Activated CD8-positive, alpha-beta T cell treated with anti-CD3 and anti-CD28 coated beads for 36 hours (primary cell): ENCODE measurements at regions not wholly inside any gene's neighbourhood (a gene's known extent, or its start where the extent isn't known, plus 50 kb on each side); places are given as distances from the start of the nearest gene placed in this dataset.

ENCODE experiments used
- ATAC-seq: fragments of 200-7000 bp; cut with Tn5 transposase; one replicate; pipeline ENCODE4 v1.10.0; 2021; ENCODE audit warnings: mild to moderate bottlenecking, moderate library complexity
- CTCF ChIA-PET: fragments of 350-600 bp; sonication (Branson Sonifier 250); formaldehyde crosslinking; loops from one replicate; lab custom pipeline; 2021; ENCODE audit warnings: antibody characterized with exemption; lab: Charles Lee
- POLR2A ChIA-PET: fragments of 350-600 bp; sonication (Branson Sonifier 250); formaldehyde crosslinking; loops from one replicate; lab custom pipeline; 2021; ENCODE audit warnings: antibody characterized with exemption; lab: Charles Lee
- DNase-seq: peaks from one replicate; pipeline ENCODE4 v3.0.0-alpha.2; 2020
- H3K27ac Mint-ChIP-seq: one replicate; pipeline ENCODE4 v1.8.0; 2021; ENCODE audit warnings: mild to moderate bottlenecking, mixed read lengths
- H3K27me3 Mint-ChIP-seq: one replicate; pipeline ENCODE4 v1.8.0; 2021; ENCODE audit warnings: mixed read lengths
- H3K36me3 Mint-ChIP-seq: one replicate; pipeline ENCODE4 v1.8.0; 2021; ENCODE audit warnings: low read depth, mixed read lengths
- H3K4me1 Mint-ChIP-seq: one replicate; pipeline ENCODE4 v1.8.0; 2021; ENCODE audit warnings: low read depth, mixed read lengths
- H3K4me3 Mint-ChIP-seq: one replicate; pipeline ENCODE4 v1.8.0; 2021; ENCODE audit warnings: mild to moderate bottlenecking, moderate library complexity, mixed read lengths
- H3K9me3 Mint-ChIP-seq: one replicate; pipeline ENCODE4 v1.8.0; 2021; ENCODE audit warnings: mixed read lengths
- intact Hi-C: fragments of 100-400 bp; cut with micrococcal nuclease; formaldehyde crosslinking; loops from one replicate; pipeline ENCODE4 v1.10.0; 2022
- TF ChIP-seq, protein P1 (sequence below): fragments of 200-600 bp; IDR thresholded peaks from one replicate; pipeline ENCODE4 v1.8.0; 2022; ENCODE audit warnings: antibody characterized with exemption, mild to moderate bottlenecking

DNA sequence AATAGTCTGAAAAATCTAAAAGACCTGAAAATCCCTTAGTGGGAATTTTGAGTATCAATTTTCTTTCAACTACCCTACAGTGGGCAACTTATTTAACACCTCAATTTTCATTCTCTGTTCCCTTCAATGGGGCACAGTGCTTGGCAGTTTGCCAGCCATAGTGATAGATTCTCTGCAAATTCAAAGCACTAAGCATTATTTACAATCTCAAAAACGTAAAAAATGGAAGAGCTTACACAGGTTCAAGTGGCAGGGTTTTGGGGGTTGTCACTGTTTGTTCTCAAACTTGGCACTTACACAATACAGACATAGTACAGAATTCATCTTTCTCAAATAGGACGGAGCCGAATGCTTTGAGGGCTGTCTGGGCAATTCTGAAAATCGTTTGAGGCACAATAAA is 515.0 kb downstream of the EFNA5 start:
- TF ChIP-seq, protein P1, sequence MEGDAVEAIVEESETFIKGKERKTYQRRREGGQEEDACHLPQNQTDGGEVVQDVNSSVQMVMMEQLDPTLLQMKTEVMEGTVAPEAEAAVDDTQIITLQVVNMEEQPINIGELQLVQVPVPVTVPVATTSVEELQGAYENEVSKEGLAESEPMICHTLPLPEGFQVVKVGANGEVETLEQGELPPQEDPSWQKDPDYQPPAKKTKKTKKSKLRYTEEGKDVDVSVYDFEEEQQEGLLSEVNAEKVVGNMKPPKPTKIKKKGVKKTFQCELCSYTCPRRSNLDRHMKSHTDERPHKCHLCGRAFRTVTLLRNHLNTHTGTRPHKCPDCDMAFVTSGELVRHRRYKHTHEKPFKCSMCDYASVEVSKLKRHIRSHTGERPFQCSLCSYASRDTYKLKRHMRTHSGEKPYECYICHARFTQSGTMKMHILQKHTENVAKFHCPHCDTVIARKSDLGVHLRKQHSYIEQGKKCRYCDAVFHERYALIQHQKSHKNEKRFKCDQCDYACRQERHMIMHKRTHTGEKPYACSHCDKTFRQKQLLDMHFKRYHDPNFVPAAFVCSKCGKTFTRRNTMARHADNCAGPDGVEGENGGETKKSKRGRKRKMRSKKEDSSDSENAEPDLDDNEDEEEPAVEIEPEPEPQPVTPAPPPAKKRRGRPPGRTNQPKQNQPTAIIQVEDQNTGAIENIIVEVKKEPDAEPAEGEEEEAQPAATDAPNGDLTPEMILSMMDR, result no peak
- ChIA-PET POLR2A (no interaction called here), CTCF (no interaction called here)
- Mint-ChIP-seq H3K4me1 (no peaks in the 10 kb centered on the region), H3K4me3 (no peak overlapping the region), H3K9me3 (peaks cover 3% of the 10 kb centered on the region), H3K36me3 (no peaks in the 10 kb centered on the region), H3K27ac (no peak overlapping the region), H3K27me3 (no peaks in the 10 kb centered on the region)
- DNase-seq, result no peak
- intact Hi-C loops, result no loop called here
- no peak for ATAC-seq

GRCh38 chr5:107154593-107154992 is 516.1 kb downstream of the EFNA5 start:
- ChIA-PET CTCF (no interaction called here), POLR2A (no interaction called here)
- no peaks in the 10 kb centered on the region for H3K27me3 Mint-ChIP-seq
- H3K27ac Mint-ChIP-seq, result no peak overlapping the region
- ATAC-seq (no peak), DNase-seq (no peak)
- H3K4me3 Mint-ChIP-seq, result no peak overlapping the region
- no peaks in the 10 kb centered on the region for H3K4me1 Mint-ChIP-seq
- H3K36me3 Mint-ChIP-seq, result no peaks in the 10 kb centered on the region
- intact Hi-C loops, result no loop called here
- H3K9me3 Mint-ChIP-seq, result peaks cover 3% of the 10 kb centered on the region
- TF ChIP-seq, protein P1, result no peak

DNA sequence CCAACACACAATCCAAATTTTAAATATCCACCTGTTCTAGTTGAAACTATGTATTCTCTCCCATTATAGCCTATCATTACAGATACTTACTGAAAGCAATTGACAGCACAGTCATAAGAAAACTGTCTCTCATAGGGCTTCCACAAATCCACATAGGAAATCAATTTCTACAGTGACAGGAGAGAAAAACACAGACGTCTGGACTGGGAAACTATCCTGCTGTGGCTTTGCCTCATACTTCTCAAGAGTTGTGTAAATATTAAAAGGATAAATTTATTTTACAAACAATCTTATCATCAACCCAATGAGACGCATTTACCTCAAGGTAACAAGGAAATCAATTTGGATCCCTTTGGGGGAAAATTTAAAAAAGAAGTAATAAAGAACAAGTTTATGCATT is 517.5 kb downstream of the EFNA5 start:
- TF ChIP-seq, protein P1, result no peak
- Mint-ChIP-seq H3K4me3 (no peak overlapping the region), H3K9me3 (peaks cover under 1% of the 10 kb centered on the region), H3K4me1 (no peaks in the 10 kb centered on the region), H3K36me3 (no peaks in the 10 kb centered on the region), H3K27me3 (no peaks in the 10 kb centered on the region), H3K27ac (no peak overlapping the region)
- CTCF ChIA-PET, result no interaction called here
- ATAC-seq, result no peak
- DNase-seq, result no peak
- POLR2A ChIA-PET, result no interaction called here
- intact Hi-C loops, result no loop called here

DNA sequence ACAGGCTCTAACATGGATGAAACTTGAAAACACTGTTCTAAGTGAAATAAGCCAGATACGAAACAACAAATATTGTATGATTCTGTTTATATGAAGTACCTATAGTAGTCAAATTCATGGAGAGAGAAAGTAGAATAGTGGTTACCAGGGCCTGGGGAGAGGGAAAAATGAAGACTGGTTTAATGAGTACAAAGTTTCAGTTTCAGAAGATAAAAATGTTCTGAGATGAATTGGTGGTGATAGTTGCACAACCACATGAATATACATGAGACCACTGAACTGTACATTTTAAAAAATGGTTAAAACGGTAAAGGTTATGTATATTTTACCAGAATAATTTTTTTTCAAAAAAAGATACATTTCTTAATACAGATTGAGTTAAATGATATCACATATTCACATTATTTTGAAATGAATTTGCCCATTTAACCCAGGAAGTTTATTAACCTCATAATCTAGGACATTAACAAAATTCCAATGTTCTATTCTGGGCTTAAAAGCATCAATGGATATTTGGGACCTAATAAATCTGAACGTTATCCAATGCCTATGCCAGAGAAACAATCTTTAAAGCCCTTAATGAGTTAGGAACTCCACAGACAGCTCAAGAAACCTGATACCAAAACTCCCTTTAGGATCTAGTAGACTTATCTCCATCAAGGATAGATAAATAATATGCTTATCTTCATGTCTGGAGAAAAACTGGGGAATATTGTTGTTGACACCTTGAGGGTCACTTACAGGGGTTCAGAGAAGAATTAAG is 521.3 kb downstream of the EFNA5 start:
- Mint-ChIP-seq H3K4me1 (no peaks in the 10 kb centered on the region), H3K27ac (no peak overlapping the region), H3K36me3 (no peaks in the 10 kb centered on the region), H3K27me3 (no peaks in the 10 kb centered on the region), H3K4me3 (no peak overlapping the region), H3K9me3 (no peaks in the 10 kb centered on the region)
- DNase-seq, result no peak
- intact Hi-C loops, result no loop called here
- ATAC-seq, result no peak
- TF ChIP-seq, protein P1, result no peak
- POLR2A ChIA-PET, result no interaction called here
- CTCF ChIA-PET, result no interaction called here

DNA sequence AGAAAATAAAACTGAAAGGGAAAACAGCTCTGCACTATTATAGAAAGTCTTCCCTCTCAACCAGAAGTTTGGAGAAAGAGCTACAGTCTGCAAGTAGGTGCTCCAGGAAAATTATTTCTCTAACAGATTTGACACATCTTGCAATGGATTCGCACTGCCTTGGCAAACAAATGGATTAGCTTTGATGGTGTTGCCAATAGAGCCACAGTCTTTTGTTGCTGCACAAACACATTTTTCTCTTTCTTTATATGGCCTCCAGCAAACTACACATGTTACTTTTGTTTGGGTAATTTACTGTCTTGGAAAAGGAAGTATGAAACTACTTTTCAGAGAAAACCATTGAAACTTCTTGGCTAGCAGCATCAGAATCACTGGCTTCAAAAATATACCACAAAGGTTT is 523.1 kb downstream of the EFNA5 start:
- TF ChIP-seq, protein P1, result no peak
- ATAC-seq (no peak), DNase-seq (no peak)
- Mint-ChIP-seq H3K4me1 (no peaks in the 10 kb centered on the region), H3K4me3 (no peak overlapping the region), H3K36me3 (no peaks in the 10 kb centered on the region), H3K27me3 (no peaks in the 10 kb centered on the region), H3K27ac (no peak overlapping the region), H3K9me3 (no peaks in the 10 kb centered on the region)
- ChIA-PET CTCF (no interaction called here), POLR2A (no interaction called here)
- intact Hi-C loops, result no loop called here
